ENCODE measurements at regions not wholly inside any gene's neighbourhood (a gene's known extent, or its start where the extent isn't known, plus 50 kb on each side); places are given as distances from the start of the nearest gene placed in this dataset.

- Histone ChIP-seq H3K4me1 (no peaks in the 10 kb centered on the region), H3K4me3 (replicated peaks in 1 of 3) (no peak overlapping the region), H3K27ac (no peak overlapping the region), H3K9me3 (no peaks in the 10 kb centered on the region), H3K36me3 (no peaks in the 10 kb centered on the region), H3K27me3 (no peaks in the 10 kb centered on the region)
- no peak for TF ChIP-seq POLR2A (IDR thresholded peaks at IDR 0.05)
- TF ChIP-seq, protein P1, sequence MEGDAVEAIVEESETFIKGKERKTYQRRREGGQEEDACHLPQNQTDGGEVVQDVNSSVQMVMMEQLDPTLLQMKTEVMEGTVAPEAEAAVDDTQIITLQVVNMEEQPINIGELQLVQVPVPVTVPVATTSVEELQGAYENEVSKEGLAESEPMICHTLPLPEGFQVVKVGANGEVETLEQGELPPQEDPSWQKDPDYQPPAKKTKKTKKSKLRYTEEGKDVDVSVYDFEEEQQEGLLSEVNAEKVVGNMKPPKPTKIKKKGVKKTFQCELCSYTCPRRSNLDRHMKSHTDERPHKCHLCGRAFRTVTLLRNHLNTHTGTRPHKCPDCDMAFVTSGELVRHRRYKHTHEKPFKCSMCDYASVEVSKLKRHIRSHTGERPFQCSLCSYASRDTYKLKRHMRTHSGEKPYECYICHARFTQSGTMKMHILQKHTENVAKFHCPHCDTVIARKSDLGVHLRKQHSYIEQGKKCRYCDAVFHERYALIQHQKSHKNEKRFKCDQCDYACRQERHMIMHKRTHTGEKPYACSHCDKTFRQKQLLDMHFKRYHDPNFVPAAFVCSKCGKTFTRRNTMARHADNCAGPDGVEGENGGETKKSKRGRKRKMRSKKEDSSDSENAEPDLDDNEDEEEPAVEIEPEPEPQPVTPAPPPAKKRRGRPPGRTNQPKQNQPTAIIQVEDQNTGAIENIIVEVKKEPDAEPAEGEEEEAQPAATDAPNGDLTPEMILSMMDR (IDR thresholded peaks at IDR 0.05): no peak
- WGBS, 2 donors: 71 to 95% methylated on average over 1 of the region's 1 CpG
- intact Hi-C loops (cut with DNase I): no loop called here
- peak; percentile 6 to 46 for DNase-seq
These were observed 901.5 kb upstream of the SEMA6D start for GRCh38 chr15:46815765-46816164.

DNA sequence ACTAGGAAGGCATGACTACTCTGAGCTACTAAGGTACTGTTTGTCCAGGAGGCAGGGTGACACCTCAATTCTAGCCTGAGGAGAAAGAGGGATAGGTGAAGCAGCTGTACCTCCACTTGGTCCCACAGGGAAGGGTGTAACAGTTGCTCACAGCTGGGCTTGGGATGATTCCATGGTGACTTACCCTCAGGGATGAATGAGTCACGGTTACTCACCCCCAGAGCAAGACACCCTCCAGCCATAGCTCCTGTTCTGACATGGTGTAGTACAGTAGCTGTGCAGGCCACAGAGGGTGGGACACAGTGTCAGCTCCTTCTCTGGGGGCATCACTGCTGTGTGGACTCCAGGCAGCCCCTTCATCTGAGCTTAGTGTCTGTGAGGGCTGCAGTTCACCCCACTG is 868.6 kb upstream of the SEMA6D start:
- Histone ChIP-seq H3K27ac (no peak overlapping the region), H3K9me3 (no peaks in the 10 kb centered on the region), H3K4me1 (no peaks in the 10 kb centered on the region), H3K27me3 (no peaks in the 10 kb centered on the region), H3K36me3 (no peaks in the 10 kb centered on the region), H3K4me3 (replicated peaks in 1 of 3) (no peak overlapping the region)
- intact Hi-C loops (cut with DNase I): no loop called here
- no peak for DNase-seq
- whole genome bisulfite sequencing, 2 donors: 100% methylated on average over 1 of the region's 1 CpG; no CpG with 5 or more reads in 1 of the 2 donors
- no peak for TF ChIP-seq POLR2A (IDR thresholded peaks at IDR 0.05)
- TF ChIP-seq, protein P1 (IDR thresholded peaks at IDR 0.05): no peak

GRCh38 chr15:46853600-46853999 is 863.7 kb upstream of the SEMA6D start:
- TF ChIP-seq, protein P1 (IDR thresholded peaks at IDR 0.05): no peak
- TF ChIP-seq POLR2A (IDR thresholded peaks at IDR 0.05): no peak
- whole genome bisulfite sequencing, 2 donors: 78 to 82% methylated on average over 2 of the region's 2 CpGs
- no peak for DNase-seq
- Histone ChIP-seq H3K4me3 (replicated peaks in 1 of 3) (no peak overlapping the region), H3K27me3 (no peaks in the 10 kb centered on the region), H3K9me3 (no peaks in the 10 kb centered on the region), H3K4me1 (no peaks in the 10 kb centered on the region), H3K27ac (no peak overlapping the region), H3K36me3 (no peaks in the 10 kb centered on the region)
- intact Hi-C loops (cut with DNase I): no loop called here

- H3K4me3 ChIP-seq (replicated peaks in 1 of 3): no peak overlapping the region
- TF ChIP-seq, protein P1 (IDR thresholded peaks at IDR 0.05): no peak
- no peak for TF ChIP-seq POLR2A (IDR thresholded peaks at IDR 0.05)
- no peaks in the 10 kb centered on the region for H3K27me3 ChIP-seq
- intact Hi-C loops (cut with DNase I): no loop called here
- H3K27ac ChIP-seq: no peak overlapping the region
- H3K9me3 ChIP-seq: no peaks in the 10 kb centered on the region
- no peaks in the 10 kb centered on the region for H3K4me1 ChIP-seq
- H3K36me3 ChIP-seq: no peaks in the 10 kb centered on the region
- DNase-seq: no peak
These were observed 862.7 kb upstream of the SEMA6D start for GRCh38 chr15:46854564-46854963.

DNA sequence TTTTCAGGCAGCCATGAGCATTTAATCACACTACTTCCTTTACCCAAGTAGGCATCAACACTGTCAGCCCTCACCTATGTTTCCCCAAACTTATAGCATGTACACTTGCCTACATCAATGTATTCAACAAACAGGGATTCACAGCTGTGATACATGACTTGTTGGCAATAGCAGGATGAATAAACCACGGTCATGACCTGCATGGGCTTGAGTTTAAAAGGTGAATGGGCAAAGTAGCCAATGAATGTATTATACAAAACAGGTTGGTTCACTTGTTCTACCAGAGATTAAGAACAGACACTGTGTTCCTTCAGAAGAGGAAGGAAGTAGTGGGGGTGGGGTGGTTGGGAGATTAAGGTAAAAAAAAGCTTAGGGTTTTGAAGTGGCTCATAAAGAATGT is 861.9 kb upstream of the SEMA6D start:
- intact Hi-C loops (cut with DNase I): no loop called here
- H3K4me1 ChIP-seq: no peaks in the 10 kb centered on the region
- TF ChIP-seq, protein P1 (IDR thresholded peaks at IDR 0.05): no peak
- TF ChIP-seq POLR2A (IDR thresholded peaks at IDR 0.05): no peak
- DNase-seq: no peak
- no peaks in the 10 kb centered on the region for H3K9me3 ChIP-seq
- 72 to 87% methylated on average over 1 of the region's 1 CpG for WGBS, 2 donors
- H3K36me3 ChIP-seq: no peaks in the 10 kb centered on the region
- no peak overlapping the region for H3K4me3 ChIP-seq (replicated peaks in 1 of 3)
- H3K27ac ChIP-seq: no peak overlapping the region
- H3K27me3 ChIP-seq: no peaks in the 10 kb centered on the region

Data from thyroid gland (tissue), 4 donors.